Glomerular visceral epithelial cell (primary cell): ENCODE measurements at regions not wholly inside any gene's neighbourhood (a gene's known extent, or its start where the extent isn't known, plus 50 kb on each side); places are given as distances from the start of the nearest gene placed in this dataset.

Experiments
- DNase-seq: peaks from one replicate; pipeline ENCODE4 v3.0.0-alpha.2; 2016; ENCODE audit errors: extremely low spot score

GRCh38 chr18:78693429-78693828, 286.2 kb upstream of the SALL3 start:
- DNase-seq = no peak

- DNase-seq = no peak
Observed at GRCh38 chr18:78696698-78697435, 282.8 kb upstream of the SALL3 start.

- no peak for DNase-seq
Observed at GRCh38 chr18:78697446-78697845, 282.2 kb upstream of the SALL3 start.

DNA sequence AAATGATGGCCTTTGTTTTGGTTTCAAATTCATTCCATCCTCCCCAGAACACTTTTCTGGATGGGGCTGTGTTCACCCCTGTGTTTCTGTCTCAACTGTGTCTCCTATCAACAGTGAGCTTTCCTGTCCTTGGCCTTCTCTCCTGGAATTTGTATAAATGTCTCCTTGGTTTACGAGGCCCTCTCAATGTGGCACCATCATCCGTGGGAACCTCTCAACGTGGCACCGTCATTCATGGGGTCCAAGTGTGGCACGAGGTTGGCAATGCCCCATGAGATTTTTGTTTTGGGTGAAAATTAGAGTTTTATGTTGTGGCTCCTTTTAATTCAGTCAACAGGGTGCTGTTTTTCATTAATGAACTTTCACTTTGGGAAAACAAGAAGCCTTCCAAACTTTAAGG, 280.7 kb upstream of the SALL3 start:
- DNase-seq = no peak

GRCh38 chr18:78699499-78699898, 280.1 kb upstream of the SALL3 start:
- DNase-seq = no peak

DNA sequence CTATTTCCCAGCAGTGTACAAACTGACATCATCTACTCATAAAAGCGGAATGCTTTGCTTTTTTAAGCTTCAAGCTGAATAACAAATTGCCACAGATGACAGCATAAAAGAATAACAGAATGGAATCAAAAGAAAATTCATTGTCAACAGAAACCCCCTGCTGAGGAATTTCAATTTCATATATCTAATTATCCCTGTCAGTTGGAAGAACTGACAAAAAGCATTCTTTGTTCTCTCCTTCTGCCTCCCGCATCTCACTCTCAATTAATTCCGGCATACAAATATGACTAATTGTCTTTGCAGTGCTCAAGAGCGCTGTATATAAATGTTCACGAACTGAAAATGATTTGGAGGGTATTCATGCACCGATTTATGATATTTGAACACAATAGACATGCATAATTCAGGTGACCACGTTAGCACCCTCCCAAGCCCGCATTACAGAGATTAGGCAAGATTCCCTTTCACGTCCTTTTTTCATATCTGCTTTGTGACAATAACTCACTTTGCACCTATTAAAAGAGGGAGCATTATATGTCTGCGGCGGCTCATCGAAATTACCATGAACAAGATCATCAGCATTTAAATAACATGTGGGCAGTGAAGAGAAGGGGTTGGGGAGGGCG, 277.7 kb upstream of the SALL3 start:
- DNase-seq = no peak

DNA sequence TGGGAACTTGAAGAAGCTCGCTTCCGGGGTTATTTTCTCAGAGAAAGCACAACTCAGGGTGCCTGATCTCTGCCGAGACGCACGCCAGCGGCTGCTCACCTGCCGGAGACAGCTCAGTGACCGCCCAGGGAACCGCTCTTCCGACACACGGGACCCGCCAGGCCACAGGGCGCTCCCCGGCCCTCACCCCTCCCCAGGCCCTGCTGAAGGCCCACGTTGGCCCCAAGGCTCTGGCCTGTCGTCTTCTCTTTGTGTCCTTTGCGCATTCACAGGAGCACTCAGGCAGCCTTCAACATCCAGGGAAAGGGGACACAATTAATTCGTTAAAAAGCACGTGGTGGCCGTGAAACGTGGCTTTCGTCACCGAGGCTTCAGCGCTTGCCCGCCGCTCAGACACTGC, 276.3 kb upstream of the SALL3 start:
- DNase-seq = no peak

- no peak for DNase-seq
Observed at GRCh38 chr18:78704971-78705461, 274.6 kb upstream of the SALL3 start.

GRCh38 chr18:78709261-78709809, 270.3 kb upstream of the SALL3 start:
- DNase-seq = no peak

DNA sequence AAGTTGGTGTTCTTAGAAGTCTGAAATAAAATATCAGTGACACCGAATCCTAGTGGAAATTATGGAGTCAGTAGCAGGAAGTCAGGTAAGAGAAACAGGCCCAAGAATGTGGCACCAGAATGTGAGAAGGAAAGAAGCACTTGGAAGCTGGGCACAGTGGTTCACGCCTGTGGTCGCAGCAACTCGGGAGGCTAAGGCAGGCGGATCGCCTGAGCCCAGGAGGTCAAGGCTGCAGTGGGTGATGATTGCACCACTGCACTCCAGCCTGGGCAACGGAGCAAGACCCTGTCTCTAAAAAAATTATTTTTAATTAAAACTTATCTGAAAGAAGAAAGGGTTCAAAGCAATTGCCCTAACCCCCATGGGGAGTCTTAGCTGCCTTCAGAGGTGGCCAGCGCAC, 268.3 kb upstream of the SALL3 start:
- no peak for DNase-seq

DNA sequence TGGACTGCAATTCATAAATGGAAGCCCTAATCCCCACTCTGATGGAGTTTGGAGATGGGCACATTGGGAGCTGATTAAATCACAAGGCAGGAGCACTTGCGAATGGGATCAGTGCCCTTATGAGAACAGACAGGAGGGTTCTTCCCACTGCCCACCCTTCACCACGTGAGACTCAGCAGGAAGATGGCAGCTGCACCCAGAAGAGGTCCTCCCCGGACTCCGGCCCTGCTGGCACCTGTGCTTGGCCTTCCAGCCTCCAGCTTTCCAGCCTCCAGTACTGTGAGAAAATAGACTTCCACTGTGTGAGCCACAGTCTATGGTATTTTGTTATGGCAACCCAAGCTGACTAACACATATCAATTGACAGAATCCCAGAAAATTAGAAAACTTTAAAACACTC, 267.6 kb upstream of the SALL3 start:
- no peak for DNase-seq

GRCh38 chr18:78713069-78713468, 266.5 kb upstream of the SALL3 start:
- no peak for DNase-seq

DNA sequence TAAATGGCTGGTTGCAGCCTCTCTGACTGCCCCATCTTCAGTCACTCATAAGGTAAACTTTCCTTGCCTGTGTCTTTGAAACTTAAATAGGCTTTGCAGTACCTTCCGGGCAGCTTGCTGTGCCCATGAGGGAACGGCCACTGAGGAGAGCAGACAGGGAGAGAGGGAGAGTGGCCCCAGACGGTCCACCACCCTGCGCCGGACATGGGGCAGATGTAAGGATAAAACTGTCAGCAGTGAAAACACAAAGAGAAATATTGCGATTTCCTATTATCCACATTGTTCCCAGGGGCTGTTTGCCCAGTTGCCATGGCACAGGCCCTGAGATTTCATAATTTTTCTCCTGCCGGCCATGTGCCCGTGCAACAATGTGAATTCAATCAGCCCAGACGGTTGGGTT, 265.9 kb upstream of the SALL3 start:
- DNase-seq = no peak

DNA sequence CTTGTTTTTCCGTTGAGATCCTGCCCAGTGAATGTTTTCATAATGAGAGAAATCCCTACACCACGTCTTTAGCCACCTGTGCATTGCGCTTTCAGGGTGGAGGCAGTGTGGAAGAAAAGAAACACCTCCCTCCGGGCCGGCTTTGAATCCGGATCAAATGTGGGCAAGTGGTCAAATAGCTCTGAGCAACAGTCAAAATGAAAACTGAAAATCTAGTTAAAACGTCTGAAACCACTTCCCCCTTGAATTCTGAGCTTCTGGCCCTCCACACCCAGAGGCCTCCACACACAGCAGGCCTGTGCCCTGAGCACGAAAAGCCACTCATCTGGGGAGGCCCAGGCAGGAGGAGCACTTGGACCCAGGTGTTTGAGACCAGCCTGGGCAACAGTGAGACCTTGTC, 263.6 kb upstream of the SALL3 start:
- no peak for DNase-seq

- DNase-seq = no peak
Observed at GRCh38 chr18:78716581-78716980, 263.0 kb upstream of the SALL3 start.

GRCh38 chr18:78717051-78717765, 262.4 kb upstream of the SALL3 start:
- no peak for DNase-seq

GRCh38 chr18:78717766-78718150, 261.9 kb upstream of the SALL3 start:
- no peak for DNase-seq

DNA sequence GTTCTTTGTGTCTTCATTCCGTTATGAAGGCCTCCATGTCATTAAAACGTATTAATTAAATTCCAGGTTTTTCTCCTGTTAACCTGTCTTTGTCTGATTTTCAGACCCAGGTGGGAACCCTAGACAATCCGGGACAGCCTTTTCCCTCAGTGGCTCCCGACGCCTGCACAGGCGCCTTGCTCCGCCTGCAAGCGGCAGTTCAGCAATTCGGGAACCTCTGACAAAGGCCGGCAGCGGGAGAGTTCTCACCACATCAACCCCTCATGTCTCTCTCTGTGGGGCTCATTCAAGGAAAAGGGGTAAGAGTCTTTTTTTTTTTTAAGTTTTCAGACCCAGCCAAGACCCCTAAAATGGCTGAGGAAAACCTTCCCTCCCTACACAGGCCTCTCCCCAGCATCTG, 259.8 kb upstream of the SALL3 start:
- no peak for DNase-seq

GRCh38 chr18:78720456-78721237, 259.0 kb upstream of the SALL3 start:
- no peak for DNase-seq

DNA sequence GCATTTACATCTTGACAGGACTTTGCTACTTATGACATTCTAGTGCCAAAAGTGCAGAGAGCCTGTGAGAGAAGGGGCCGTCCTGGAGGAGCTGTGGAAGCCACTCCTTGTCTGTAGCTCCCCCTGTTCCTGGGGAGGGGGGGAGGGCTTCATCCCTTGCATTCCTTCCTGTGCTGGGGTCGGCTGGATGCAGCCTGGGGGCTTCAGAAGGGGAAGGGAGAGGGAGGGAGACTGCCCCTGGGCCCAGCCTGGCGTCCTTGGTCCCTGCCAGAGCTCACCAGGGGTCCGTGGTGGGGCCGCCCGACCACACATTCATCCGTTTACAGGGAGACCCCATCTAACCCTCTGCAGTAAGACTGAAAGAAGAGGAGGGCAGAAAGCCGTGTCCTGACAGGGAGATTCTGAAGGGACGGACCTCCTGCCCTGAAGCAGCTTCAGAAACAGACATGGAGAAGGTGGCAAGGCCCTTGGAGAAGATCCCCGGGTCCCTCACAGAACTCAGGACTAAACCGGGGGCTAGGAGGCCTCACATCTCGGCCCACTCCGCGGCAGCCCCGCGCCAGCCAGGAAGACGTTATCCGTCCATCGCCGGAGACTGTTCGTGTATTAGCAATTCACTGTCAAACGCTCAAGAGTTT, 258.3 kb upstream of the SALL3 start:
- no peak for DNase-seq

GRCh38 chr18:78721981-78722380, 257.6 kb upstream of the SALL3 start:
- no peak for DNase-seq
